Suppressor macrophage (primary cell): ENCODE measurements at regions not wholly inside any gene's neighbourhood (a gene's known extent, or its start where the extent isn't known, plus 50 kb on each side); places are given as distances from the start of the nearest gene placed in this dataset.

Experiments
- DNase-seq, 4 experiments: peaks; one replicate each; pipeline ENCODE4 v3.0.0-alpha.2; 2020 to 2022

GRCh38 chr7:14962778-14963177 is 60.2 kb upstream of the DGKB start:
- no peak for DNase-seq

- no peak for DNase-seq
Observed at GRCh38 chr7:14960721-14961120, 58.2 kb upstream of the DGKB start.

- DNase-seq: no peak
Observed at GRCh38 chr7:14959339-14959738, 56.8 kb upstream of the DGKB start.

- DNase-seq: no peak
Observed at GRCh38 chr7:14954035-14954434, 51.5 kb upstream of the DGKB start.
